Omental fat pad (tissue), 3 donors: ENCODE measurements at regions not wholly inside any gene's neighbourhood (a gene's known extent, or its start where the extent isn't known, plus 50 kb on each side); places are given as distances from the start of the nearest gene placed in this dataset.

Experiments
- ATAC-seq: fragments of 150-250 bp; one replicate; pipeline ENCODE4 v1.9.1; 2016; ENCODE audit warnings: mild to moderate bottlenecking, moderate library complexity; ENCODE audit not compliant: low FRiP score
- DNase-seq: peaks from one replicate; pipeline ENCODE4 v3.0.0-alpha.2; 2019; ENCODE audit warnings: low spot score
- TF ChIP-seq, protein P1 (sequence below), 3 donors: fragments of 450-650 bp; IDR thresholded peaks; one replicate each; pipeline ENCODE4 v1.5.1; 2016 to 2017; ENCODE audit warnings: antibody characterized with exemption in 3 of 3, mild to moderate bottlenecking in 3 of 3, moderate library complexity in 2 of 3

DNA sequence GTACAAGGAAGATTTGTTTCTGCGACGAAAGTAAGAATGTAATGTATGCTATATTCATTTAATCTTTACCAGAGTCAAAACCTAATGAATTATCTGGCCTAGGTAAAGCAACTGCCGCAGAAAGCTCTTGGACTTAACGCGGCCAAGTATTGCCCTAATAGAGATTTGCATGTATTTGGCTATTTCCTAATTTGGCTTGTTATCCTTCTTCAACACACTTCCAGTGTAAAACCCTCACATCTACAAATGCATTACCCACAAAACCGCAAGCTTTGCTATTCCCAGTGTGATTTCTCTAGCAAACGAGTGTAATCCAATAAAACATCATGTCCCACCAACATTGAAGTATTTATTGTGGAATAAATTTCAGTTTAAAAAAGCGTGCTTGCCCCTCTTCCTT is 123.8 kb upstream of the LMO4 start:
- DNase-seq, result no peak
- TF ChIP-seq, protein P1, sequence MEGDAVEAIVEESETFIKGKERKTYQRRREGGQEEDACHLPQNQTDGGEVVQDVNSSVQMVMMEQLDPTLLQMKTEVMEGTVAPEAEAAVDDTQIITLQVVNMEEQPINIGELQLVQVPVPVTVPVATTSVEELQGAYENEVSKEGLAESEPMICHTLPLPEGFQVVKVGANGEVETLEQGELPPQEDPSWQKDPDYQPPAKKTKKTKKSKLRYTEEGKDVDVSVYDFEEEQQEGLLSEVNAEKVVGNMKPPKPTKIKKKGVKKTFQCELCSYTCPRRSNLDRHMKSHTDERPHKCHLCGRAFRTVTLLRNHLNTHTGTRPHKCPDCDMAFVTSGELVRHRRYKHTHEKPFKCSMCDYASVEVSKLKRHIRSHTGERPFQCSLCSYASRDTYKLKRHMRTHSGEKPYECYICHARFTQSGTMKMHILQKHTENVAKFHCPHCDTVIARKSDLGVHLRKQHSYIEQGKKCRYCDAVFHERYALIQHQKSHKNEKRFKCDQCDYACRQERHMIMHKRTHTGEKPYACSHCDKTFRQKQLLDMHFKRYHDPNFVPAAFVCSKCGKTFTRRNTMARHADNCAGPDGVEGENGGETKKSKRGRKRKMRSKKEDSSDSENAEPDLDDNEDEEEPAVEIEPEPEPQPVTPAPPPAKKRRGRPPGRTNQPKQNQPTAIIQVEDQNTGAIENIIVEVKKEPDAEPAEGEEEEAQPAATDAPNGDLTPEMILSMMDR (IDR thresholded peaks at IDR 0.05), result no peak
- ATAC-seq, result no peak

DNA sequence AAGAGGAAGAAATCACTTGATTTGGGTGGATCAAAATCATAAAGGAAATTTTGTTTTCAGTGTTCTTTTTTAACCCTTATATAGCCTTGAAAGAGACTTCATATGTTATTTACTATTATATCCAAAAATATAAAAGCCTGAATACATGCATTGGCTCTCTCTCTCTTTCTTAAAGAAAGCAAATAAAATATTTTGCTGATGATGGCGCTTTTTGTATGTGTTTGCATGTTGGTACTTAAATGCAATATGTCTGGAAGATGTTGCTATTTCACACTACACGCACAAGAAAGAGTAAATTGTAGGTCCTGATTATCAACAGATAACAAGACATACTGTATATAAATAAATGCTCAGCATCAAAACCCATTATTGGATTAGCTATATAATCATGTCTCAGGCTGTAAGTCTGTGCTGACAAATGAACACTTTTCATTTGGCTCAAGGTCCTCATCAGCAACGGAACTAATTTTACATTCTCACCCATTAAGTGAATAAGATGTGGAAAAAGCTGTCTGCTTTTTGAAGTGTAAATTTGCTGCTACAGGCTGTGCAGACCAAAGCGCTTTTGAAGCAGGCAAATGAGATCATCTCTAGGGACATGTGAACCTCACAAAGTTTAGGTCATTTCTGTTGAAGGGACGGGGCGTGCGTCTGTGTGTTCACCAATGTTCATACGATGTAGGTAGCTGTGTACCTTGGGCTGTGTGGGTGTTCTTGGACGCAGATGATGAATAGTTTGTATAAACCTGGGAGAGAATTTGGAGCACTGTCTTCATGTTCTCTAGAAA is 122.4 kb upstream of the LMO4 start:
- no peak for ATAC-seq
- TF ChIP-seq, protein P1 (IDR thresholded peaks at IDR 0.05), result no peak
- DNase-seq, result no peak

DNA sequence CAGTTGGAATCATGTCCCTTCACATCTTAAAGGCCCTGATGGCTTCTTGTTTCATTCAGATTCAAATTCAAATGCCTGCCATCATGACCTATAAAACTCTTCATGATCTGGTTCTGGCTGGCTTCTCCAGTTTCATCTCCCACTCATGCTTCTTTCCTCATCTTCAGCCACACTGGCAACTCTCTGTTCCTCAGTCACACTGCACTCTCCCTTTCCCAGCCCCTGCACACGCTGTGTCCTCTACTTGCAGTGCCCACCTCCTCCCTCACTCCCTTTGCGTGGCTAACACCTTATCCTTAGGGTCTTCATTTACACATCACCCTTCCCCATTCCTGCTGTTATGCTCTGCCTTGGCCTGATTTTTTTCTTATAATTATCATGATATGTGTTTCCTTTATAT is 120.6 kb upstream of the LMO4 start:
- TF ChIP-seq, protein P1 (IDR thresholded peaks at IDR 0.05), result no peak
- ATAC-seq, result no peak
- DNase-seq, result no peak

DNA sequence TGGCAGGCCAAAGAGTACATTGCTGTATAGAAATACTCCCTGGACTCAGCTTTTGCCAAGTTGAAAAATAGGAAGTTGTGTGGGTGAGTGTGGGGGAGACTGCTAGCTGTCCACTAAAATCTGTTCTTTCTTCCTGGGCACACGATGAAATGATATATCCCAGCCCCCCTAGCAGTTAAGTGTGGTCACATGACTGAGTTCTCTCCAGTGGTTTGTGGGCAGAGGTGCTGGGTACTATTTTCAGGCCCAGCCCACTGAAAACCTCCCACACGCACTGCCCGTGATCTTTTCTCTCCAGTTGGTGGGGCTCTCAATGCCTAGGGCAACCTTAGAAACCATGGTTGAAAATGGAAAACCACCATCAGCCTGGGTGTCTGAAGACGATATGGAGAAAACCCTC is 119.7 kb upstream of the LMO4 start:
- TF ChIP-seq, protein P1 (IDR thresholded peaks at IDR 0.05), result no peak
- ATAC-seq (no peak), DNase-seq (no peak)

DNA sequence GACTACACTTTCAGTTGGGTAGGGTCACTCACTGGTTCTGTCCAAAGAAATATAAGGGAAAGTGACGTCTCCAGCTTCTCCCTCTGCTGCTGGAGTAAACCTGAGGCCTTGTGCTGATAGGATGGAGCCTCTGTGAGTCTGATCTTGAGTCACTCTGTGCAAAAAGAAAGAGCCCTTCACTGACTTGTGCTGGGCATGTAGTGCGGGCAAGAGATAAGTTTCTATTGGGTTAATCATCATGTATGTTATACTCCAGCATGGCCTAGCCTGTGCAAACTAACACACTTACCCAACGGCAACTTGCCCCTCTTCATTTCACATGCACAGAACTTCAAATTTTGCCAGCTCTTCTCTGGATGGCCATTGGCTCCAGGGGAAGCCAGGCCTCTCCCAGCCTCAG is 118.5 kb upstream of the LMO4 start:
- ATAC-seq (no peak), DNase-seq (no peak)
- TF ChIP-seq, protein P1 (IDR thresholded peaks at IDR 0.05), result no peak

DNA sequence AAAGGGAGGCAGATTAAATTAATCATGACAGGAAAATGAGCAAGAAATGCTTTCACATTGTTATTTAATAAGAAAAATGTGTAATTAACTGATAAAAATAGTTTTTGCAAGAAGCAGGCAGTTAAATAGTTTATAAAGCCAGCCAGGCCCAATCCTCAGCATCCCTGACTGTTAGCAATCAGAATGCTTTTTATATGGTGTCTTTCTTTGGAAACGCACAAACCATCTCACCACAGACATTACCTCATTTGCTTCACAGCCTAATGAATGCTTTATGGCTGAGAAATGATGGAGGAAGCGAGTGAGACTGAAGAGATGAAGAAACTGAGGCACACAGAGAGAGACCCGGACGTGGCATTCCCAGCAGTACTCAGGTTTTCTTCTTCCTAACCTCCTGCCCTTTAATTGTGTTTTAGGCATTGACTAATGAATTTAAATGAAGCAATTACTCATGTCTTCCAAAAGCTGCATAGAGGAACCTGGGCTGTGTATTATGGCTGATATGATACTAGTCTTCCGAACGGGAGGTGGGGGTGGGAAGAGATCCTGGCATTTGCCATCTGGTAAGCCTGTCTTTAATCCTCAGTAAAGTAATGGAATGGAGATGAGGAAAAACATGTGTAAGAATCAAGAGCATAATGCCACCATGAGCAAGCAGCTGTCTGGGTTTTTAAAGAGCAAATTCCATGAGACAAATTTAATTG is 116.1 kb upstream of the LMO4 start:
- TF ChIP-seq, protein P1 (IDR thresholded peaks at IDR 0.05), result no peak
- DNase-seq, result no peak
- ATAC-seq, result no peak

DNA sequence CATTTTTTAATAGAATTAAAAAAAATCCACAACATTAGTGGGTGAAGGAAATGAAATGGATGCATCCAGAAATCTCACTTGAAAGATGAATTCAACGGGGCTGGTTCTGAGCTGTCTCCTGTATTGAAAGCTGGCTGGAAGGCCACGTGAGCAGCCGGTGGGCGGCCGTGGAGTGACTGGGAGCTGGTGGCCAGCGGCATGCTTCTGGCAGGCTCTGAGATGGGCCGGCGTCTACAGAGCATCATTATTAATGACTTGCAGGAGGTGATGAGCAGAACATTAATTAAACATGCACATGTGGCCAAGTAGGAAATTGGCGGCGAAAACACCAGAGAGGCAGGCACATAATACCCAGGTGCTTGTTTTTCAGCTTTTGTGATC is 115.6 kb upstream of the LMO4 start:
- DNase-seq, result no peak
- no peak for ATAC-seq
- TF ChIP-seq, protein P1 (IDR thresholded peaks at IDR 0.05), result no peak
